AG09319 (cell line): ENCODE measurements at regions not wholly inside any gene's neighbourhood (a gene's known extent, or its start where the extent isn't known, plus 50 kb on each side); places are given as distances from the start of the nearest gene placed in this dataset.

ENCODE experiments used
- DNase-seq: peaks from one replicate; pipeline ENCODE4 v3.0.0-alpha.2; 2010; ENCODE audit warnings: low read depth; ENCODE audit errors: extremely low read depth
- CTCF ChIP-seq: IDR thresholded peaks from 2 replicates; pipeline ENCODE4 v1.5.1; 2011; ENCODE audit warnings: low read depth, mild to moderate bottlenecking, inconsistent platforms, low read length, moderate library complexity

GRCh38 chr4:152197211-152197610 is 338.7 kb downstream of the FBXW7 start:
- DNase-seq, result no peak
- no peak for TF ChIP-seq CTCF

- DNase-seq, result no peak
- TF ChIP-seq CTCF, result no peak
Measured at GRCh38 chr4:152195888-152196287, 340.0 kb downstream of the FBXW7 start.

- no peak for DNase-seq
- no peak for TF ChIP-seq CTCF
Measured at GRCh38 chr4:152193059-152193458, 342.8 kb downstream of the FBXW7 start.

- no peak for DNase-seq
- TF ChIP-seq CTCF, result no peak
Measured at GRCh38 chr4:152190907-152191306, 345.0 kb downstream of the FBXW7 start.

- no peak for DNase-seq
- TF ChIP-seq CTCF, result no peak
Measured at GRCh38 chr4:152189451-152190179, 346.3 kb downstream of the FBXW7 start.

- no peak for TF ChIP-seq CTCF
- DNase-seq, result no peak
Measured at GRCh38 chr4:152188801-152189200, 347.1 kb downstream of the FBXW7 start.

- no peak for TF ChIP-seq CTCF
- no peak for DNase-seq
Measured at GRCh38 chr4:152187693-152188092, 348.2 kb downstream of the FBXW7 start.
